HG03135 (cell line): ENCODE measurements at regions not wholly inside any gene's neighbourhood (a gene's known extent, or its start where the extent isn't known, plus 50 kb on each side); places are given as distances from the start of the nearest gene placed in this dataset.
"Not testable (repeated sequence)": the region's sequence is repeated elsewhere in the genome, so short reads cannot be mapped to it uniquely, and the experiment has no call there.

Source experiments
- ATAC-seq: cut with Tn5 transposase; IDR thresholded peaks from one replicate; pipeline ENCODE4 v1.9.1; 2021; ENCODE audit warnings: mild to moderate bottlenecking, moderate library complexity; ENCODE audit not compliant: unreplicated experiment

- ATAC-seq: no peak
Observed at GRCh38 chr4:20124317-20125026, 127.2 kb upstream of the SLIT2 start.

- no peak for ATAC-seq
Observed at GRCh38 chr4:20122198-20122988, 129.3 kb upstream of the SLIT2 start.

- ATAC-seq: no peak
Observed at GRCh38 chr4:20119141-20119540, 132.6 kb upstream of the SLIT2 start.

- no peak for ATAC-seq
Observed at GRCh38 chr4:20109391-20109790, 142.3 kb upstream of the SLIT2 start.

- ATAC-seq: no peak
Observed at GRCh38 chr4:20106921-20107320, 144.8 kb upstream of the SLIT2 start.

GRCh38 chr4:20101831-20102230 is 149.9 kb upstream of the SLIT2 start:
- no peak for ATAC-seq

GRCh38 chr4:20096911-20097310 is 154.8 kb upstream of the SLIT2 start:
- ATAC-seq: no peak

- ATAC-seq: no peak
Observed at GRCh38 chr4:20095805-20096541, 155.7 kb upstream of the SLIT2 start.

GRCh38 chr4:20091781-20092180 is 159.9 kb upstream of the SLIT2 start:
- ATAC-seq: no peak

GRCh38 chr4:20087522-20087911 is 164.2 kb upstream of the SLIT2 start:
- no peak for ATAC-seq

GRCh38 chr4:20086799-20087521 is 164.7 kb upstream of the SLIT2 start:
- no peak for ATAC-seq

GRCh38 chr4:20086067-20086798 is 165.5 kb upstream of the SLIT2 start:
- no peak for ATAC-seq

GRCh38 chr4:20085653-20086052 is 166.1 kb upstream of the SLIT2 start:
- no peak for ATAC-seq

GRCh38 chr4:20085156-20085555 is 166.5 kb upstream of the SLIT2 start:
- ATAC-seq: no peak

GRCh38 chr4:20084488-20084887 is 167.2 kb upstream of the SLIT2 start:
- no peak for ATAC-seq

GRCh38 chr4:20078644-20079043 is 173.1 kb upstream of the SLIT2 start:
- ATAC-seq: no peak

- ATAC-seq: no peak
Observed at GRCh38 chr4:20075248-20075871, 176.3 kb upstream of the SLIT2 start.

GRCh38 chr4:20074450-20074849 is 177.3 kb upstream of the SLIT2 start:
- no peak for ATAC-seq

GRCh38 chr4:20065952-20066351 is 185.8 kb upstream of the SLIT2 start:
- no peak for ATAC-seq

- not testable (repeated sequence) for ATAC-seq
Observed at GRCh38 chr4:20062857-20063256, 188.8 kb upstream of the SLIT2 start.
